ENCODE measurements at regions not wholly inside any gene's neighbourhood (a gene's known extent, or its start where the extent isn't known, plus 50 kb on each side); places are given as distances from the start of the nearest gene placed in this dataset.

DNA sequence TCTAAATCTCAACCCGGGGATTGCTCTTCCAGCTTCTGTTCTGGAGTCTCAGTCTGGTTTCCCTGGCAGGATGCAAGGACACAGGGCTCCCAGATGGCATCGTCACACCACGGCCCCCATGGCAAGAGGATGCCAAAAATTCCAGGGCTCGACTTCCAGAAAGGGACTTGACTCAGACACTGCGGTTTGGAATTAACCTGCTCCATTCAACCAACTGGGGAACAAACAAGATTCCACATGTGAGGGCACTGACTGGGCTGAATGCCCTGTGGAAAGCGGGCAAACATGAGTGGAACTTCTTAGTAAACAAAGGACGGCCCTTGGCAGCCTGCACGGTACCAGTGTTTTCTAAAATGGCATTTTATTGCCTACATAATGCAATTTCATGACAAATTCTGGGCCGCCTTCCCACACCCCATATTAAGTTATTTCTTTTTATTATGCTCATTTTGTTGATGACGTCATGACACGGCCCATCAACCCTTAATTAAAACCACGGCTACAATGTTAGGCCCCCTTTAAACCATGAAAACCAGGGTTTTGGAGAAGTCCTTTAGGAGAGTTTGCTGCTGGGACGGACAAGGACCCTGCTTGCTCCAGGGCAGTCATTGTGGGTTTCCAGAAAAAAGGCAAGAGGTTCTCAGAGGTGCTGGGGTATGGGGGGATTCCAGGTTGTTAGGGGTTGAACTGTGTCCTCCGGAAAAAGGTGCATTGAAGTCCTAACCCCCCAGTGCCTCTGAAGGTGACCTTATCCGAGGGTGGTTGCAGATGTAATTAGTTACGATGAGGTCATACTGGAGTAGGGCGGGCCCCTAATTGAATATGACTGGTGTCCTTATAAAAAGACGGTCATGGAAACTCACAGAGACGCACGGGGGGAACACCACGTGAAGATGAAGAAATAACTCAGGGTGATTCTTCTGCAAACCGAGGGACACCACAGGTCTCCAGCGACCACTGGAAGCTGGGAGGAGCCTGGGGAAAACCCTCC is 205.6 kb downstream of the FOXL1 start (continued):
- TF ChIP-seq, protein P1, sequence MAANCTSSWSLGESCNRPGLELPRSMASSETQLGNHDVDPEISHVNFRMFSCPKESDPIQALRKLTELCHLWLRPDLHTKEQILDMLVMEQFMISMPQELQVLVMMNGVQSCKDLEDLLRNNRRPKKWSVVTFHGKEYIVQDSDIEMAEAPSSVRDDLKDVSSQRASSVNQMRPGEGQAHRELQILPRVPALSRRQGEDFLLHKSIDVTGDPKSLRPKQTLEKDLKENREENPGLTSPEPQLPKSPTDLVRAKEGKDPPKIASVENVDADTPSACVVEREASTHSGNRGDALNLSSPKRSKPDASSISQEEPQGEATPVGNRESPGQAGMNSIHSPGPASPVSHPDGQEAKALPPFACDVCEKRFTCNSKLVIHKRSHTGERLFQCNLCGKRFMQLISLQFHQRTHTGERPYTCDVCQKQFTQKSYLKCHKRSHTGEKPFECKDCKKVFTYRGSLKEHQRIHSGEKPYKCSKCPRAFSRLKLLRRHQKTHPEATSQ (tag by site-specific recombination; IDR thresholded peaks at IDR 0.05) = no peak
- TF ChIP-seq, protein P2, sequence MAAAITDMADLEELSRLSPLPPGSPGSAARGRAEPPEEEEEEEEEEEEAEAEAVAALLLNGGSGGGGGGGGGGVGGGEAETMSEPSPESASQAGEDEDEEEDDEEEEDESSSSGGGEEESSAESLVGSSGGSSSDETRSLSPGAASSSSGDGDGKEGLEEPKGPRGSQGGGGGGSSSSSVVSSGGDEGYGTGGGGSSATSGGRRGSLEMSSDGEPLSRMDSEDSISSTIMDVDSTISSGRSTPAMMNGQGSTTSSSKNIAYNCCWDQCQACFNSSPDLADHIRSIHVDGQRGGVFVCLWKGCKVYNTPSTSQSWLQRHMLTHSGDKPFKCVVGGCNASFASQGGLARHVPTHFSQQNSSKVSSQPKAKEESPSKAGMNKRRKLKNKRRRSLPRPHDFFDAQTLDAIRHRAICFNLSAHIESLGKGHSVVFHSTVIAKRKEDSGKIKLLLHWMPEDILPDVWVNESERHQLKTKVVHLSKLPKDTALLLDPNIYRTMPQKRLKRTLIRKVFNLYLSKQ (tag by site-specific recombination; IDR thresholded peaks at IDR 0.05; ENCODE audit: borderline replicate concordance) = no peak
- TF ChIP-seq ZNF157 (tag by site-specific recombination; IDR thresholded peaks at IDR 0.05) (no peak), ZNF747 (tag by site-specific recombination; IDR thresholded peaks at IDR 0.05) (no peak), ZBTB8A (tag by site-specific recombination; IDR thresholded peaks at IDR 0.05) (no peak), ZNF23 (tag by site-specific recombination; IDR thresholded peaks at IDR 0.05; ENCODE audit: borderline replicate concordance) (no peak), ZNF433 (tag by site-specific recombination; IDR thresholded peaks at IDR 0.05; ENCODE audit: low read depth) (no peak), ZNF660 (tag by site-specific recombination; IDR thresholded peaks at IDR 0.05) (0 out of 2 replicates have a peak, but pooled peaks have one; percentile 31), ZNF76 (tag by site-specific recombination; IDR thresholded peaks at IDR 0.05; ENCODE audit: borderline replicate concordance, low read depth) (no peak), ZNF341 (tag by site-specific recombination; IDR thresholded peaks at IDR 0.05; ENCODE audit: low read depth) (no peak), GFI1B (tag by site-specific recombination; IDR thresholded peaks at IDR 0.05) (no peak), ZSCAN30 (tag by site-specific recombination; IDR thresholded peaks at IDR 0.05) (no peak), GLIS1 (tag by site-specific recombination; IDR thresholded peaks at IDR 0.05) (no peak), ZNF354C (tag by site-specific recombination; IDR thresholded peaks at IDR 0.05; ENCODE audit: borderline replicate concordance, low read depth) (no peak), MEIS1 (CRISPR knock-in tag; IDR thresholded peaks at IDR 0.05; ENCODE audit: borderline replicate concordance) (no peak), ZNF596 (tag by site-specific recombination; IDR thresholded peaks at IDR 0.05) (no peak), ZNF146 (tag by site-specific recombination; IDR thresholded peaks at IDR 0.05) (no peak)
- TF ChIP-seq, protein P3, sequence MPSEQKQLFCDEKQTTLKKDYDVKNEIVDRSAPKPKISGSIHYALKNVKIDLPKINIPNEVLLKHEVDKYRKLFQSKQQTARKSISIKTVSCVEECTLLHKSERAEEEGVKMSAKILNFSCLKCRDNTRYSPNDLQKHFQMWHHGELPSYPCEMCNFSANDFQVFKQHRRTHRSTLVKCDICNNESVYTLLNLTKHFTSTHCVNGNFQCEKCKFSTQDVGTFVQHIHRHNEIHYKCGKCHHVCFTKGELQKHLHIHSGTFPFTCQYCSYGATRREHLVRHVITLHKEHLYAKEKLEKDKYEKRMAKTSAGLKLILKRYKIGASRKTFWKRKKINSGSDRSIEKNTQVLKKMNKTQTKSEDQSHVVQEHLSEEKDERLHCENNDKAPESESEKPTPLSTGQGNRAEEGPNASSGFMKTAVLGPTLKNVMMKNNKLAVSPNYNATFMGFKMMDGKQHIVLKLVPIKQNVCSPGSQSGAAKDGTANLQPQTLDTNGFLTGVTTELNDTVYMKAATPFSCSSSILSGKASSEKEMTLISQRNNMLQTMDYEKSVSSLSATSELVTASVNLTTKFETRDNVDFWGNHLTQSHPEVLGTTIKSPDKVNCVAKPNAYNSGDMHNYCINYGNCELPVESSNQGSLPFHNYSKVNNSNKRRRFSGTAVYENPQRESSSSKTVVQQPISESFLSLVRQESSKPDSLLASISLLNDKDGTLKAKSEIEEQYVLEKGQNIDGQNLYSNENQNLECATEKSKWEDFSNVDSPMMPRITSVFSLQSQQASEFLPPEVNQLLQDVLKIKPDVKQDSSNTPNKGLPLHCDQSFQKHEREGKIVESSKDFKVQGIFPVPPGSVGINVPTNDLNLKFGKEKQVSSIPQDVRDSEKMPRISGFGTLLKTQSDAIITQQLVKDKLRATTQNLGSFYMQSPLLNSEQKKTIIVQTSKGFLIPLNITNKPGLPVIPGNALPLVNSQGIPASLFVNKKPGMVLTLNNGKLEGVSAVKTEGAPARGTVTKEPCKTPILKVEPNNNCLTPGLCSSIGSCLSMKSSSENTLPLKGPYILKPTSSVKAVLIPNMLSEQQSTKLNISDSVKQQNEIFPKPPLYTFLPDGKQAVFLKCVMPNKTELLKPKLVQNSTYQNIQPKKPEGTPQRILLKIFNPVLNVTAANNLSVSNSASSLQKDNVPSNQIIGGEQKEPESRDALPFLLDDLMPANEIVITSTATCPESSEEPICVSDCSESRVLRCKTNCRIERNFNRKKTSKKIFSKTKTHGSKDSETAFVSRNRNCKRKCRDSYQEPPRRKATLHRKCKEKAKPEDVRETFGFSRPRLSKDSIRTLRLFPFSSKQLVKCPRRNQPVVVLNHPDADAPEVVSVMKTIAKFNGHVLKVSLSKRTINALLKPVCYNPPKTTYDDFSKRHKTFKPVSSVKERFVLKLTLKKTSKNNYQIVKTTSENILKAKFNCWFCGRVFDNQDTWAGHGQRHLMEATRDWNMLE (tag by site-specific recombination; conservative IDR thresholded peaks at IDR 0.05; ENCODE audit: low read depth) = 0 out of 2 replicates have a peak, but pooled peaks have one; percentile 22
- TF ChIP-seq, protein P4, sequence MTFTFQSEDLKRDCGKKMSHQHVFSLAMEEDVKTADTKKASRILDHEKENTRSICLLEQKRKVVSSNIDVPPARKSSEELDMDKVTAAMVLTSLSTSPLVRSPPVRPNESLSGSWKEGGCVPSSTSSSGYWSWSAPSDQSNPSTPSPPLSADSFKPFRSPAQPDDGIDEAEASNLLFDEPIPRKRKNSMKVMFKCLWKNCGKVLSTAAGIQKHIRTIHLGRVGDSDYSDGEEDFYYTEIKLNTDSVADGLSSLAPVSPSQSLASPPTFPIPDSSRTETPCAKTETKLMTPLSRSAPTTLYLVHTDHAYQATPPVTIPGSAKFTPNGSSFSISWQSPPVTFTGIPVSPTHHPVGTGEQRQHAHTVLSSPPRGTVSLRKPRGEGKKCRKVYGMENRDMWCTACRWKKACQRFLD (tag by site-specific recombination; IDR thresholded peaks at IDR 0.05) = no peak
- TF ChIP-seq, protein P5, sequence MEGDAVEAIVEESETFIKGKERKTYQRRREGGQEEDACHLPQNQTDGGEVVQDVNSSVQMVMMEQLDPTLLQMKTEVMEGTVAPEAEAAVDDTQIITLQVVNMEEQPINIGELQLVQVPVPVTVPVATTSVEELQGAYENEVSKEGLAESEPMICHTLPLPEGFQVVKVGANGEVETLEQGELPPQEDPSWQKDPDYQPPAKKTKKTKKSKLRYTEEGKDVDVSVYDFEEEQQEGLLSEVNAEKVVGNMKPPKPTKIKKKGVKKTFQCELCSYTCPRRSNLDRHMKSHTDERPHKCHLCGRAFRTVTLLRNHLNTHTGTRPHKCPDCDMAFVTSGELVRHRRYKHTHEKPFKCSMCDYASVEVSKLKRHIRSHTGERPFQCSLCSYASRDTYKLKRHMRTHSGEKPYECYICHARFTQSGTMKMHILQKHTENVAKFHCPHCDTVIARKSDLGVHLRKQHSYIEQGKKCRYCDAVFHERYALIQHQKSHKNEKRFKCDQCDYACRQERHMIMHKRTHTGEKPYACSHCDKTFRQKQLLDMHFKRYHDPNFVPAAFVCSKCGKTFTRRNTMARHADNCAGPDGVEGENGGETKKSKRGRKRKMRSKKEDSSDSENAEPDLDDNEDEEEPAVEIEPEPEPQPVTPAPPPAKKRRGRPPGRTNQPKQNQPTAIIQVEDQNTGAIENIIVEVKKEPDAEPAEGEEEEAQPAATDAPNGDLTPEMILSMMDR (tag by site-specific recombination; IDR thresholded peaks at IDR 0.05) = no peak
- TF ChIP-seq, protein P6, sequence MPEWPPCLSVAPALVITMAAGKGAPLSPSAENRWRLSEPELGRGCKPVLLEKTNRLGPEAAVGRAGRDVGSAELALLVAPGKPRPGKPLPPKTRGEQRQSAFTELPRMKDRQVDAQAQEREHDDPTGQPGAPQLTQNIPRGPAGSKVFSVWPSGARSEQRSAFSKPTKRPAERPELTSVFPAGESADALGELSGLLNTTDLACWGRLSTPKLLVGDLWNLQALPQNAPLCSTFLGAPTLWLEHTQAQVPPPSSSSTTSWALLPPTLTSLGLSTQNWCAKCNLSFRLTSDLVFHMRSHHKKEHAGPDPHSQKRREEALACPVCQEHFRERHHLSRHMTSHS (tag by site-specific recombination; IDR thresholded peaks at IDR 0.05) = no peak
- TF ChIP-seq, protein P7, sequence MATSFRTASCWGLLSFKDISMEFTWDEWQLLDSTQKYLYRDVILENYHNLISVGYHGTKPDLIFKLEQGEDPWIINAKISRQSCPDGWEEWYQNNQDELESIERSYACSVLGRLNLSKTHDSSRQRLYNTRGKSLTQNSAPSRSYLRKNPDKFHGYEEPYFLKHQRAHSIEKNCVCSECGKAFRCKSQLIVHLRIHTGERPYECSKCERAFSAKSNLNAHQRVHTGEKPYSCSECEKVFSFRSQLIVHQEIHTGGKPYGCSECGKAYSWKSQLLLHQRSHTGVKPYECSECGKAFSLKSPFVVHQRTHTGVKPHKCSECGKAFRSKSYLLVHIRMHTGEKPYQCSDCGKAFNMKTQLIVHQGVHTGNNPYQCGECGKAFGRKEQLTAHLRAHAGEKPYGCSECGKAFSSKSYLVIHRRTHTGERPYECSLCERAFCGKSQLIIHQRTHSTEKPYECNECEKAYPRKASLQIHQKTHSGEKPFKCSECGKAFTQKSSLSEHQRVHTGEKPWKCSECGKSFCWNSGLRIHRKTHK (tag by site-specific recombination; IDR thresholded peaks at IDR 0.05) = no peak
- TF ChIP-seq, protein P8, sequence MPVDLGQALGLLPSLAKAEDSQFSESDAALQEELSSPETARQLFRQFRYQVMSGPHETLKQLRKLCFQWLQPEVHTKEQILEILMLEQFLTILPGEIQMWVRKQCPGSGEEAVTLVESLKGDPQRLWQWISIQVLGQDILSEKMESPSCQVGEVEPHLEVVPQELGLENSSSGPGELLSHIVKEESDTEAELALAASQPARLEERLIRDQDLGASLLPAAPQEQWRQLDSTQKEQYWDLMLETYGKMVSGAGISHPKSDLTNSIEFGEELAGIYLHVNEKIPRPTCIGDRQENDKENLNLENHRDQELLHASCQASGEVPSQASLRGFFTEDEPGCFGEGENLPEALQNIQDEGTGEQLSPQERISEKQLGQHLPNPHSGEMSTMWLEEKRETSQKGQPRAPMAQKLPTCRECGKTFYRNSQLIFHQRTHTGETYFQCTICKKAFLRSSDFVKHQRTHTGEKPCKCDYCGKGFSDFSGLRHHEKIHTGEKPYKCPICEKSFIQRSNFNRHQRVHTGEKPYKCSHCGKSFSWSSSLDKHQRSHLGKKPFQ (tag by site-specific recombination; IDR thresholded peaks at IDR 0.05) = no peak
